ENCODE measurements at regions not wholly inside any gene's neighbourhood (a gene's known extent, or its start where the extent isn't known, plus 50 kb on each side); places are given as distances from the start of the nearest gene placed in this dataset.

- TF ChIP-seq, protein P1, sequence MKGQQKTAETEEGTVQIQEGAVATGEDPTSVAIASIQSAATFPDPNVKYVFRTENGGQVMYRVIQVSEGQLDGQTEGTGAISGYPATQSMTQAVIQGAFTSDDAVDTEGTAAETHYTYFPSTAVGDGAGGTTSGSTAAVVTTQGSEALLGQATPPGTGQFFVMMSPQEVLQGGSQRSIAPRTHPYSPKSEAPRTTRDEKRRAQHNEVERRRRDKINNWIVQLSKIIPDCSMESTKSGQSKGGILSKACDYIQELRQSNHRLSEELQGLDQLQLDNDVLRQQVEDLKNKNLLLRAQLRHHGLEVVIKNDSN (CRISPR knock-in tag; IDR thresholded peaks at IDR 0.05): no peak
- TF ChIP-seq ZNF175 (CRISPR knock-in tag; IDR thresholded peaks at IDR 0.05; ENCODE audit: low read depth) (no peak), FOXA3 (CRISPR knock-in tag; conservative IDR thresholded peaks at IDR 0.05 in 1 of 2, IDR thresholded peaks at IDR 0.05 in 1 of 2) (no peak), MCM7 (IDR thresholded peaks at IDR 0.05) (no peak), TAF7 (tag; IDR thresholded peaks at IDR 0.05) (no peak), EP300 (IDR thresholded peaks at IDR 0.05; ENCODE audit: low read length) (no peak)
Measured at GRCh38 chr18:76227759-76228158, 267.3 kb downstream of the ZNF516 start.

Measured in K562 (cell line).